Effector memory CD8-positive, alpha-beta T cell (primary cell): ENCODE measurements at regions not wholly inside any gene's neighbourhood (a gene's known extent, or its start where the extent isn't known, plus 50 kb on each side); places are given as distances from the start of the nearest gene placed in this dataset.

Experiments
- ATAC-seq: fragments of 150-1000 bp; cut with Tn5 transposase; replicated peaks from 2 replicates; pipeline ENCODE4 v1.10.0; 2021; ENCODE audit warnings: mild to moderate bottlenecking, moderate library complexity
- DNase-seq, 3 experiments: peaks; one replicate each; pipeline ENCODE4 v3.0.0; 2021
- H3K27ac Mint-ChIP-seq, 2 donors: one replicate each; pipeline ENCODE4 v1.8.0; 2022; ENCODE audit warnings: mild to moderate bottlenecking in 2 of 2, mixed read lengths in 2 of 2, moderate library complexity in 2 of 2
- H3K27me3 Mint-ChIP-seq, 2 donors: one replicate each; pipeline ENCODE4 v1.8.0; 2022; ENCODE audit warnings: mixed read lengths in 2 of 2
- H3K36me3 Mint-ChIP-seq: one replicate; pipeline ENCODE4 v1.8.0; 2022; ENCODE audit warnings: mild to moderate bottlenecking, moderate library complexity, mixed read lengths; ENCODE audit not compliant: insufficient read depth
- H3K4me1 Mint-ChIP-seq, 2 donors: one replicate each; pipeline ENCODE4 v1.8.0; 2022; ENCODE audit warnings: low read depth in 2 of 2, mixed read lengths in 2 of 2
- H3K4me3 Mint-ChIP-seq, 2 donors: one replicate each; pipeline ENCODE4 v1.8.0; 2022; ENCODE audit warnings: mild to moderate bottlenecking in 2 of 2, mixed read lengths in 2 of 2, moderate library complexity in 2 of 2
- H3K9me3 Mint-ChIP-seq, 2 donors: one replicate each; pipeline ENCODE4 v1.8.0; 2022; ENCODE audit warnings: mixed read lengths in 2 of 2

- ATAC-seq: no peak
- no peak for DNase-seq
- Mint-ChIP-seq H3K4me1 (no peaks in the 10 kb centered on the region), H3K36me3 (no peaks in the 10 kb centered on the region), H3K4me3 (no peak overlapping the region), H3K27ac (no peak overlapping the region), H3K9me3 (no peaks in the 10 kb centered on the region), H3K27me3 (peaks cover 23 to 82% of the 10 kb centered on the region in 2 donors)
Observed at GRCh38 chr2:121818546-121818945, 63.1 kb downstream of the TSN start.

GRCh38 chr2:121819846-121820245, 64.4 kb downstream of the TSN start:
- no peak overlapping the region for H3K4me3 Mint-ChIP-seq
- no peak overlapping the region for H3K27ac Mint-ChIP-seq
- H3K27me3 Mint-ChIP-seq: peaks cover 33 to 90% of the 10 kb centered on the region in 2 donors
- no peaks in the 10 kb centered on the region for H3K4me1 Mint-ChIP-seq
- H3K36me3 Mint-ChIP-seq: no peaks in the 10 kb centered on the region
- DNase-seq: no peak
- ATAC-seq: no peak
- H3K9me3 Mint-ChIP-seq: no peaks in the 10 kb centered on the region

GRCh38 chr2:121821476-121822158, 66.2 kb downstream of the TSN start:
- ATAC-seq (no peak), DNase-seq (no peak)
- Mint-ChIP-seq H3K27me3 (peaks cover 27 to 83% of the 10 kb centered on the region in 2 donors), H3K4me1 (peaks cover 0 to 2% of the 10 kb centered on the region in 2 donors), H3K27ac (no peak overlapping the region), H3K9me3 (no peaks in the 10 kb centered on the region), H3K36me3 (no peaks in the 10 kb centered on the region), H3K4me3 (no peak overlapping the region)

- H3K4me3 Mint-ChIP-seq: no peak overlapping the region
- peaks cover 0 to 2% of the 10 kb centered on the region in 2 donors for H3K4me1 Mint-ChIP-seq
- H3K27me3 Mint-ChIP-seq: peaks cover 31 to 59% of the 10 kb centered on the region in 2 donors
- ATAC-seq (no peak), DNase-seq (no peak)
- no peak overlapping the region for H3K27ac Mint-ChIP-seq
- H3K9me3 Mint-ChIP-seq: no peaks in the 10 kb centered on the region
- no peaks in the 10 kb centered on the region for H3K36me3 Mint-ChIP-seq
Observed at GRCh38 chr2:121824264-121824663, 68.8 kb downstream of the TSN start.

GRCh38 chr2:121825003-121825950, 69.8 kb downstream of the TSN start:
- peaks cover 2% of the 10 kb centered on the region for H3K36me3 Mint-ChIP-seq
- peaks cover 0 to 2% of the 10 kb centered on the region in 2 donors for H3K4me1 Mint-ChIP-seq
- H3K9me3 Mint-ChIP-seq: no peaks in the 10 kb centered on the region
- ATAC-seq (no peak), DNase-seq (no peak)
- no peak overlapping the region for H3K4me3 Mint-ChIP-seq
- no peak overlapping the region for H3K27ac Mint-ChIP-seq
- peaks cover 36 to 50% of the 10 kb centered on the region in 2 donors for H3K27me3 Mint-ChIP-seq

GRCh38 chr2:121826036-121826435, 70.6 kb downstream of the TSN start:
- H3K4me1 Mint-ChIP-seq: peaks cover 0 to 2% of the 10 kb centered on the region in 2 donors
- no peaks in the 10 kb centered on the region for H3K9me3 Mint-ChIP-seq
- H3K36me3 Mint-ChIP-seq: peaks cover 2% of the 10 kb centered on the region
- peaks cover 36 to 42% of the 10 kb centered on the region in 2 donors for H3K27me3 Mint-ChIP-seq
- no peak overlapping the region for H3K4me3 Mint-ChIP-seq
- H3K27ac Mint-ChIP-seq: no peak overlapping the region
- ATAC-seq: no peak
- DNase-seq: no peak

- Mint-ChIP-seq H3K4me1 (peaks cover 0 to 2% of the 10 kb centered on the region in 2 donors), H3K27me3 (peaks cover 35 to 43% of the 10 kb centered on the region in 2 donors), H3K36me3 (peaks cover 2% of the 10 kb centered on the region), H3K27ac (no peak overlapping the region), H3K4me3 (no peak overlapping the region), H3K9me3 (no peaks in the 10 kb centered on the region)
- no peak for DNase-seq
- ATAC-seq: no peak
Observed at GRCh38 chr2:121828281-121828731, 72.9 kb downstream of the TSN start.

- H3K4me1 Mint-ChIP-seq: no peaks in the 10 kb centered on the region
- H3K27ac Mint-ChIP-seq: no peak overlapping the region
- peaks cover 2% of the 10 kb centered on the region for H3K36me3 Mint-ChIP-seq
- no peaks in the 10 kb centered on the region for H3K9me3 Mint-ChIP-seq
- peaks cover 20 to 29% of the 10 kb centered on the region in 2 donors for H3K27me3 Mint-ChIP-seq
- no peak overlapping the region for H3K4me3 Mint-ChIP-seq
- DNase-seq (no peak), ATAC-seq (no peak)
Observed at GRCh38 chr2:121830809-121831208, 75.4 kb downstream of the TSN start.

GRCh38 chr2:121831841-121832240, 76.4 kb downstream of the TSN start:
- no peaks in the 10 kb centered on the region for H3K4me1 Mint-ChIP-seq
- no peak overlapping the region for H3K27ac Mint-ChIP-seq
- no peaks in the 10 kb centered on the region for H3K9me3 Mint-ChIP-seq

GRCh38 chr2:121832412-121833357, 77.2 kb downstream of the TSN start:
- ATAC-seq (no peak), DNase-seq (no peak)
- Mint-ChIP-seq H3K27me3 (peaks cover 37 to 38% of the 10 kb centered on the region in 2 donors), H3K4me3 (no peak overlapping the region), H3K36me3 (peaks cover 2% of the 10 kb centered on the region), H3K4me1 (no peaks in the 10 kb centered on the region), H3K9me3 (no peaks in the 10 kb centered on the region), H3K27ac (no peak overlapping the region)

More at GRCh38 chr2:121831841-121832240, 76.4 kb downstream of the TSN start:
- Mint-ChIP-seq H3K36me3 (peaks cover 2% of the 10 kb centered on the region), H3K27me3 (peaks cover 28 to 36% of the 10 kb centered on the region in 2 donors), H3K4me3 (no peak overlapping the region)
- no peak for DNase-seq
- no peak for ATAC-seq

- no peak overlapping the region for H3K27ac Mint-ChIP-seq
- no peak for DNase-seq
- H3K9me3 Mint-ChIP-seq: no peaks in the 10 kb centered on the region
- no peaks in the 10 kb centered on the region for H3K4me1 Mint-ChIP-seq
- ATAC-seq: no peak
- peaks cover 2% of the 10 kb centered on the region for H3K36me3 Mint-ChIP-seq
- H3K27me3 Mint-ChIP-seq: peaks cover 32 to 42% of the 10 kb centered on the region in 2 donors
- no peak overlapping the region for H3K4me3 Mint-ChIP-seq
Observed at GRCh38 chr2:121833358-121833723, 77.9 kb downstream of the TSN start.

- H3K9me3 Mint-ChIP-seq: no peaks in the 10 kb centered on the region
- no peak overlapping the region for H3K27ac Mint-ChIP-seq
- no peak overlapping the region for H3K4me3 Mint-ChIP-seq
- no peaks in the 10 kb centered on the region for H3K36me3 Mint-ChIP-seq
- ATAC-seq (no peak), DNase-seq (no peak)
- peaks cover 28 to 49% of the 10 kb centered on the region in 2 donors for H3K27me3 Mint-ChIP-seq
- H3K4me1 Mint-ChIP-seq: no peaks in the 10 kb centered on the region
Observed at GRCh38 chr2:121836611-121837010, 81.2 kb downstream of the TSN start.

GRCh38 chr2:121837591-121837990, 82.1 kb downstream of the TSN start:
- no peaks in the 10 kb centered on the region for H3K36me3 Mint-ChIP-seq
- H3K27me3 Mint-ChIP-seq: peaks cover 29 to 41% of the 10 kb centered on the region in 2 donors
- H3K27ac Mint-ChIP-seq: no peak overlapping the region
- H3K4me1 Mint-ChIP-seq: no peaks in the 10 kb centered on the region
- no peak for ATAC-seq
- H3K9me3 Mint-ChIP-seq: no peaks in the 10 kb centered on the region
- no peak for DNase-seq
- H3K4me3 Mint-ChIP-seq: no peak overlapping the region
